Left lung (tissue), 4 donors: ENCODE measurements at regions not wholly inside any gene's neighbourhood (a gene's known extent, or its start where the extent isn't known, plus 50 kb on each side); places are given as distances from the start of the nearest gene placed in this dataset.

Experiments
- ATAC-seq: fragments of 200-7000 bp; cut with Tn5 transposase; one replicate; pipeline ENCODE4 v1.9.1; 2020; ENCODE audit warnings: moderate library complexity
- DNase-seq, 4 donors: peaks; one replicate each; pipeline ENCODE4 v3.0.0-alpha.2; 2013 to 2020
- H3K27ac ChIP-seq, 2 donors: fragments of 200-600 bp; sonication (generic) in 1 of 2; one replicate each; pipeline versions ENCODE4 v1.5.0 to v1.8.0; 2020 to 2021
- H3K27me3 ChIP-seq, 2 donors: fragments of 200-600 bp; sonication (generic) in 1 of 2; one replicate each; pipeline versions ENCODE4 v1.5.0 to v1.8.0; 2020 to 2021
- H3K36me3 ChIP-seq, 2 donors: fragments of 200-600 bp; sonication (generic) in 1 of 2; one replicate each; pipeline versions ENCODE4 v1.5.0 to v1.8.0; 2020 to 2021
- H3K4me1 ChIP-seq, 2 donors: fragments of 200-600 bp; one replicate each; pipeline ENCODE4 v1.8.0; 2021
- H3K4me3 ChIP-seq, 2 donors: fragments of 200-600 bp; sonication (generic) in 1 of 2; one replicate each; pipeline versions ENCODE4 v1.5.0 to v1.8.0; 2020 to 2021; ENCODE audit warnings: mild to moderate bottlenecking in 1 of 2
- H3K9me3 ChIP-seq, 2 donors: fragments of 200-600 bp; sonication (generic) in 1 of 2; one replicate each; pipeline versions ENCODE4 v1.5.0 to v1.8.0; 2020 to 2021
- CTCF ChIP-seq, 2 donors: fragments of 200-600 bp; sonication (generic) in 1 of 2; IDR thresholded peaks; one replicate each; pipeline versions ENCODE4 v1.5.0 to v1.8.0; 2021; ENCODE audit warnings: antibody characterized with exemption in 2 of 2
- intact Hi-C, 2 donors: fragments of 100-400 bp; cut with DNase I; formaldehyde crosslinking; loops; one replicate each; pipeline versions ENCODE4 v1.11.2 to v1.14.2; 2022
- donor health status: DM: no; HTN: yes; CAD: no.
- donor health status: DM: no; HTN: no; CAD: no.

- Histone ChIP-seq H3K27ac (no peak overlapping the region), H3K4me1 (no peaks in the 10 kb centered on the region), H3K4me3 (no peak overlapping the region), H3K9me3 (no peaks in the 10 kb centered on the region), H3K27me3 (no peaks in the 10 kb centered on the region), H3K36me3 (no peaks in the 10 kb centered on the region)
- ATAC-seq (no peak), DNase-seq (no peak)
- intact Hi-C loops, result no loop called here
- no peak for TF ChIP-seq CTCF (IDR thresholded peaks at IDR 0.05)
Measured at GRCh38 chr6:4512051-4512471, 264.1 kb upstream of the CDYL start.

- H3K4me3 ChIP-seq, result no peak overlapping the region
- TF ChIP-seq CTCF (IDR thresholded peaks at IDR 0.05), result no peak
- H3K27ac ChIP-seq, result no peak overlapping the region
- intact Hi-C loops, result no loop called here
- no peaks in the 10 kb centered on the region for H3K9me3 ChIP-seq
- ATAC-seq, result no peak
- H3K36me3 ChIP-seq, result no peaks in the 10 kb centered on the region
- no peaks in the 10 kb centered on the region for H3K4me1 ChIP-seq
- H3K27me3 ChIP-seq, result no peaks in the 10 kb centered on the region
- no peak for DNase-seq
Measured at GRCh38 chr6:4511641-4512020, 264.6 kb upstream of the CDYL start.

GRCh38 chr6:4510906-4511640 lies 265.1 kb upstream of the CDYL start:
- intact Hi-C loops, result no loop called here
- Histone ChIP-seq H3K9me3 (no peaks in the 10 kb centered on the region), H3K27ac (no peak overlapping the region), H3K36me3 (no peaks in the 10 kb centered on the region), H3K4me3 (no peak overlapping the region), H3K4me1 (no peaks in the 10 kb centered on the region), H3K27me3 (no peaks in the 10 kb centered on the region)
- no peak for TF ChIP-seq CTCF (IDR thresholded peaks at IDR 0.05)
- ATAC-seq (no peak), DNase-seq (no peak)

- DNase-seq, result no peak
- Histone ChIP-seq H3K4me1 (no peaks in the 10 kb centered on the region), H3K27me3 (no peaks in the 10 kb centered on the region), H3K4me3 (no peak overlapping the region), H3K27ac (no peak overlapping the region), H3K36me3 (no peaks in the 10 kb centered on the region), H3K9me3 (no peaks in the 10 kb centered on the region)
- intact Hi-C loops, result no loop called here
- TF ChIP-seq CTCF (IDR thresholded peaks at IDR 0.05), result no peak
- no peak for ATAC-seq
Measured at GRCh38 chr6:4510317-4510716, 265.9 kb upstream of the CDYL start.

GRCh38 chr6:4509506-4509905 lies 266.7 kb upstream of the CDYL start:
- no peaks in the 10 kb centered on the region for H3K36me3 ChIP-seq
- DNase-seq (no peak), ATAC-seq (no peak)
- TF ChIP-seq CTCF (IDR thresholded peaks at IDR 0.05), result no peak
- H3K4me3 ChIP-seq, result no peak overlapping the region
- no peaks in the 10 kb centered on the region for H3K9me3 ChIP-seq
- H3K4me1 ChIP-seq, result no peaks in the 10 kb centered on the region
- intact Hi-C loops, result no loop called here
- no peak overlapping the region for H3K27ac ChIP-seq
- H3K27me3 ChIP-seq, result no peaks in the 10 kb centered on the region
